ENCODE measurements at regions not wholly inside any gene's neighbourhood (a gene's known extent, or its start where the extent isn't known, plus 50 kb on each side); places are given as distances from the start of the nearest gene placed in this dataset.

DNA sequence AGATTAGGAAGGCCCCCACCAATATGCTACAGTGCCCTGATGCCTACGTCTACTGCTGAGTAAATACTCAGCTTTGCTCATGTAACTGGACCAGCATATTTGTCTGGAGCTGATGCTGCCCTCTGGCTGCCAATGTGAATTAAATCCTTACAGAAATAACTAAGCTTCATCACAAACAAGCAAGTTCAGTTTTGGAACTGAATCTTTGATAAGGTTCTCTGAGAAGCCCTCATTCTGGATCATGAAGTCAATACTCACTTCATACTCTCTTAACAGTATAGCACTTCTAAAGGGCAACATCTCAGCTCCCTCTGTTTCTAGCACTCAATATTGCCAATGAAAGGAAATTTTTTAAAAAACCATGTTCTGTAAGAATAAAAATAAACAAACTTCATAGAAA is 246.7 kb downstream of the ETV1 start:
- intact Hi-C loops (cut with micrococcal nuclease): loop anchor here (1.0 to 5.0 kb wide), 3 partner anchors 218 to 944 kb away; no protein-coding TSS in a partner anchor
- no peaks in the 10 kb centered on the region for H4K20me1 ChIP-seq (ENCODE audit: insufficient read depth)
- no peak overlapping the region for H3K27ac ChIP-seq (ENCODE audit: low read depth, low read length)
- peak; percentile 39 for DNase-seq (ENCODE audit: low read depth, low spot score)
- ChIA-PET CTCF (interaction anchor here (0.6 to 2.4 kb wide), 14 partner anchors 9 to 944 kb away, joined by 3 to 16 read pairs (median 3); no protein-coding TSS in a partner anchor), POLR2A (no interaction called here), RAD21 (ENCODE audit: low non-redundant PET in 1 of 2, low total read pairs in 2 of 2, uncharacterized antibody in 2 of 2, unreplicated experiment in 2 of 2) (interaction anchor here (1.0 to 1.6 kb wide), 2 partner anchors 461 to 462 kb away, joined by 3 to 5 read pairs; no protein-coding TSS in a partner anchor)
- H3K9me3 ChIP-seq (ENCODE audit: control insufficient read depth in 1 of 2, insufficient read depth in 1 of 2, low read depth in 1 of 2, low read length in 2 of 2): no peaks in the 10 kb centered on the region
- no peaks in the 10 kb centered on the region for H3K27me3 ChIP-seq (ENCODE audit: insufficient read depth, low read length)
- BruUV-seq (replicated peaks): no TSS peak
- H3K9ac ChIP-seq (ENCODE audit: low read length): no peak overlapping the region
- TF ChIP-seq, protein P1, sequence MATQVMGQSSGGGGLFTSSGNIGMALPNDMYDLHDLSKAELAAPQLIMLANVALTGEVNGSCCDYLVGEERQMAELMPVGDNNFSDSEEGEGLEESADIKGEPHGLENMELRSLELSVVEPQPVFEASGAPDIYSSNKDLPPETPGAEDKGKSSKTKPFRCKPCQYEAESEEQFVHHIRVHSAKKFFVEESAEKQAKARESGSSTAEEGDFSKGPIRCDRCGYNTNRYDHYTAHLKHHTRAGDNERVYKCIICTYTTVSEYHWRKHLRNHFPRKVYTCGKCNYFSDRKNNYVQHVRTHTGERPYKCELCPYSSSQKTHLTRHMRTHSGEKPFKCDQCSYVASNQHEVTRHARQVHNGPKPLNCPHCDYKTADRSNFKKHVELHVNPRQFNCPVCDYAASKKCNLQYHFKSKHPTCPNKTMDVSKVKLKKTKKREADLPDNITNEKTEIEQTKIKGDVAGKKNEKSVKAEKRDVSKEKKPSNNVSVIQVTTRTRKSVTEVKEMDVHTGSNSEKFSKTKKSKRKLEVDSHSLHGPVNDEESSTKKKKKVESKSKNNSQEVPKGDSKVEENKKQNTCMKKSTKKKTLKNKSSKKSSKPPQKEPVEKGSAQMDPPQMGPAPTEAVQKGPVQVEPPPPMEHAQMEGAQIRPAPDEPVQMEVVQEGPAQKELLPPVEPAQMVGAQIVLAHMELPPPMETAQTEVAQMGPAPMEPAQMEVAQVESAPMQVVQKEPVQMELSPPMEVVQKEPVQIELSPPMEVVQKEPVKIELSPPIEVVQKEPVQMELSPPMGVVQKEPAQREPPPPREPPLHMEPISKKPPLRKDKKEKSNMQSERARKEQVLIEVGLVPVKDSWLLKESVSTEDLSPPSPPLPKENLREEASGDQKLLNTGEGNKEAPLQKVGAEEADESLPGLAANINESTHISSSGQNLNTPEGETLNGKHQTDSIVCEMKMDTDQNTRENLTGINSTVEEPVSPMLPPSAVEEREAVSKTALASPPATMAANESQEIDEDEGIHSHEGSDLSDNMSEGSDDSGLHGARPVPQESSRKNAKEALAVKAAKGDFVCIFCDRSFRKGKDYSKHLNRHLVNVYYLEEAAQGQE (IDR thresholded peaks at IDR 0.05; ENCODE audit: low read depth): no peak
- TF ChIP-seq POLR2AphosphoS5 (IDR thresholded peaks at IDR 0.05; ENCODE audit: low read depth, low read length): no peak
- TF ChIP-seq, protein P2, sequence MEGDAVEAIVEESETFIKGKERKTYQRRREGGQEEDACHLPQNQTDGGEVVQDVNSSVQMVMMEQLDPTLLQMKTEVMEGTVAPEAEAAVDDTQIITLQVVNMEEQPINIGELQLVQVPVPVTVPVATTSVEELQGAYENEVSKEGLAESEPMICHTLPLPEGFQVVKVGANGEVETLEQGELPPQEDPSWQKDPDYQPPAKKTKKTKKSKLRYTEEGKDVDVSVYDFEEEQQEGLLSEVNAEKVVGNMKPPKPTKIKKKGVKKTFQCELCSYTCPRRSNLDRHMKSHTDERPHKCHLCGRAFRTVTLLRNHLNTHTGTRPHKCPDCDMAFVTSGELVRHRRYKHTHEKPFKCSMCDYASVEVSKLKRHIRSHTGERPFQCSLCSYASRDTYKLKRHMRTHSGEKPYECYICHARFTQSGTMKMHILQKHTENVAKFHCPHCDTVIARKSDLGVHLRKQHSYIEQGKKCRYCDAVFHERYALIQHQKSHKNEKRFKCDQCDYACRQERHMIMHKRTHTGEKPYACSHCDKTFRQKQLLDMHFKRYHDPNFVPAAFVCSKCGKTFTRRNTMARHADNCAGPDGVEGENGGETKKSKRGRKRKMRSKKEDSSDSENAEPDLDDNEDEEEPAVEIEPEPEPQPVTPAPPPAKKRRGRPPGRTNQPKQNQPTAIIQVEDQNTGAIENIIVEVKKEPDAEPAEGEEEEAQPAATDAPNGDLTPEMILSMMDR (IDR thresholded peaks at IDR 0.05 in 2 of 3, conservative IDR thresholded peaks at IDR 0.05 in 1 of 3; ENCODE audit: borderline replicate concordance in 1 of 3, insufficient read depth in 1 of 3, low read depth in 2 of 3, low read length in 2 of 3): peak; percentile 31 to 67 (median 48); a peak in 5 of 6 replicates
- TF ChIP-seq POLR2A (IDR thresholded peaks at IDR 0.05; ENCODE audit: borderline replicate concordance, extremely low read depth, insufficient read depth, insufficient read length): no peak
- no peak for TF ChIP-seq CEBPB (IDR thresholded peaks at IDR 0.05; ENCODE audit: low read depth)
- TF ChIP-seq RAD21 (IDR thresholded peaks at IDR 0.05; ENCODE audit: low read depth): peak; percentile 59; the same call in 1 of the 2 replicates
- TF ChIP-seq, protein P3, sequence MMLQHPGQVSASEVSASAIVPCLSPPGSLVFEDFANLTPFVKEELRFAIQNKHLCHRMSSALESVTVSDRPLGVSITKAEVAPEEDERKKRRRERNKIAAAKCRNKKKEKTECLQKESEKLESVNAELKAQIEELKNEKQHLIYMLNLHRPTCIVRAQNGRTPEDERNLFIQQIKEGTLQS (IDR thresholded peaks at IDR 0.05): no peak
- H3K4me1 ChIP-seq (ENCODE audit: control insufficient read depth in 1 of 2, insufficient read depth in 2 of 2, low read length in 2 of 2): peaks cover 0 to 17% of the 10 kb centered on the region in 2 experiments; a peak in 3 of 4 replicates
- H3K9me2 ChIP-seq (ENCODE audit: insufficient read depth): no peaks in the 10 kb centered on the region
- peak; percentile 77 for ATAC-seq
- H3K4me3 ChIP-seq (replicated peaks in 1 of 2; ENCODE audit: low read depth in 1 of 2, low read length in 2 of 2): no peak overlapping the region
- no peaks in the 10 kb centered on the region for H3K79me2 ChIP-seq (ENCODE audit: insufficient read depth, low read length)
- H3K36me3 ChIP-seq (ENCODE audit: control insufficient read depth in 1 of 2, insufficient read depth in 2 of 2, low read length in 2 of 2): no peaks in the 10 kb centered on the region
- peak overlapping the region; percentile 84 for H2AFZ ChIP-seq (ENCODE audit: low read depth, low read length, poor library complexity, severe bottlenecking)
- peak overlapping the region; percentile 44; the same call in 1 of the 2 replicates for H3K4me2 ChIP-seq (ENCODE audit: low read length)

All from HCT116 (cell line).